ENCODE measurements at regions not wholly inside any gene's neighbourhood (a gene's known extent, or its start where the extent isn't known, plus 50 kb on each side); places are given as distances from the start of the nearest gene placed in this dataset.

GRCh38 chr17:79534851-79535727, 75.8 kb downstream of the RBFOX3 start:
- Histone ChIP-seq H3K27ac (ENCODE audit: insufficient read length, low read depth, low read length) (no peak overlapping the region), H4K5ac (ENCODE audit: insufficient read length, low read depth, low read length) (no peak overlapping the region), H3K27me3 (ENCODE audit: insufficient read depth, low read length) (no peaks in the 10 kb centered on the region), H3K56ac (ENCODE audit: insufficient read length, low read depth, low read length) (no peak overlapping the region), H4K8ac (replicated peaks; ENCODE audit: insufficient read length, low read depth, low read length) (no peak overlapping the region), H2BK12ac (ENCODE audit: insufficient read length, low read depth, low read length) (no peak overlapping the region), H2BK5ac (ENCODE audit: insufficient read length, low read length) (no peak overlapping the region), H3K14ac (ENCODE audit: insufficient read depth, low read length) (no peak overlapping the region), H3K18ac (ENCODE audit: insufficient read length, low read depth, low read length) (no peak overlapping the region), H2BK120ac (ENCODE audit: low read depth, low read length, poor library complexity, severe bottlenecking) (no peak overlapping the region), H2BK20ac (ENCODE audit: low read depth, low read length, poor library complexity, severe bottlenecking) (no peak overlapping the region), H3K23ac (ENCODE audit: insufficient read length, low read depth, low read length) (no peak overlapping the region), H3K4me1 (ENCODE audit: insufficient read depth, low read length) (no peaks in the 10 kb centered on the region), H3K23me2 (ENCODE audit: insufficient read length, low read depth, low read length, poor library complexity, severe bottlenecking) (no peaks in the 10 kb centered on the region), H4K91ac (ENCODE audit: insufficient read length, low read depth, low read length) (no peak overlapping the region), H2AFZ (ENCODE audit: low read length) (no peak overlapping the region), H3K9ac (ENCODE audit: extremely low read depth, insufficient read length, low read length) (no peak overlapping the region), H3K79me1 (ENCODE audit: insufficient read depth, low read depth, low read length, poor library complexity, severe bottlenecking) (no peaks in the 10 kb centered on the region), H2AK5ac (ENCODE audit: insufficient read length, low read length) (no peak overlapping the region), H2BK15ac (ENCODE audit: low read depth, low read length) (no peak overlapping the region), H4K20me1 (ENCODE audit: control insufficient read depth, insufficient read depth, insufficient read length) (no peaks in the 10 kb centered on the region), H3K4ac (ENCODE audit: low read depth, low read length) (no peak overlapping the region), H3K4me2 (ENCODE audit: insufficient read depth, insufficient read length, low read length) (no peak overlapping the region), H3K79me2 (ENCODE audit: insufficient read depth, low read length) (no peaks in the 10 kb centered on the region), H3T11ph (ENCODE audit: low read length) (no peak overlapping the region), H3K9me3 (ENCODE audit: control insufficient read depth, low read depth, low read length) (no peaks in the 10 kb centered on the region)
- Mint-ChIP-seq H3K27ac (no peak overlapping the region; a peak in 1 of 7 replicates), H3K4me1 (peaks cover 18 to 24% of the 10 kb centered on the region in 2 experiments), H3K9me3 (no peaks in the 10 kb centered on the region; a peak in 2 of 5 replicates), H3K27me3 (ENCODE audit: low read depth) (peaks cover 10% of the 10 kb centered on the region), H3K4me3 (no peak overlapping the region), H3K36me3 (ENCODE audit: insufficient read depth in 1 of 3, low read depth in 3 of 3) (no peaks in the 10 kb centered on the region; a peak in 1 of 7 replicates)
- no CpG with 5 or more reads among the region's 23 CpGs for WGBS (ENCODE audit: extremely low coverage, insufficient read length, low lambda C conversion rate)
- no peak for TF ChIP-seq CTCF (conservative IDR thresholded peaks at IDR 0.05)
- DNase-seq = no peak

All from H9 (cell line).